Gastrocnemius medialis (tissue), 4 donors: ENCODE measurements at regions not wholly inside any gene's neighbourhood (a gene's known extent, or its start where the extent isn't known, plus 50 kb on each side); places are given as distances from the start of the nearest gene placed in this dataset.

Source experiments
- ATAC-seq, 2 donors: fragments of 150-250 bp; one replicate each; pipeline ENCODE4 v1.9.1; 2016
- DNase-seq, 2 donors: peaks; one replicate each; pipeline ENCODE4 v3.0.0-alpha.2; 2019
- H3K27ac ChIP-seq, 4 donors: fragments of 200-600 bp; sonication (generic); 1 replicate in 1 of 4; 2 replicates in 3 of 4; pipeline ENCODE4 v1.5.1; 2016 to 2018; ENCODE audit warnings: mild to moderate bottlenecking in 2 of 4, moderate library complexity in 1 of 4
- H3K27me3 ChIP-seq, 3 donors: fragments of 200-600 bp; sonication (generic) in 2 of 3; 1 replicate in 1 of 3; 2 replicates in 2 of 3; pipeline versions ENCODE4 v1.5.1 to v1.6.0; 2016 to 2019; ENCODE audit warnings: mild to moderate bottlenecking in 1 of 3, moderate library complexity in 1 of 3
- H3K36me3 ChIP-seq, 2 donors: fragments of 200-600 bp; sonication (generic) in 1 of 2; one replicate each; pipeline ENCODE4 v1.5.1; 2017 to 2018
- H3K4me1 ChIP-seq, 2 donors: fragments of 200-600 bp; sonication (generic) in 1 of 2; one replicate each; pipeline ENCODE4 v1.5.1; 2016 to 2017; ENCODE audit warnings: mild to moderate bottlenecking in 2 of 2
- H3K4me3 ChIP-seq, 4 donors: fragments of 200-600 bp; sonication (generic) in 3 of 4; 1 replicate in 1 of 4; 2 replicates in 3 of 4; pipeline ENCODE4 v1.5.1; 2016 to 2019; ENCODE audit warnings: mild to moderate bottlenecking in 2 of 4
- H3K9me3 ChIP-seq, 3 donors: fragments of 200-600 bp; sonication (generic) in 2 of 3; 1 replicate in 1 of 3; 2 replicates in 2 of 3; pipeline ENCODE4 v1.5.1; 2016 to 2019
- POLR2A ChIP-seq, 2 donors: fragments of 450-650 bp; IDR thresholded peaks; one replicate each; pipeline ENCODE4 v1.6.1; 2017; ENCODE audit warnings: antibody characterized with exemption in 2 of 2, mild to moderate bottlenecking in 2 of 2, moderate library complexity in 2 of 2
- in situ Hi-C, 4 donors: fragments of 200-750 bp; cut with MboI; loops; one replicate each; pipeline versions ENCODE4 v1.15.0 to v1.8.0; 2017; ENCODE audit warnings: low sequenced_read_pairs in 4 of 4
- intact Hi-C: fragments of 100-400 bp; cut with DNase I; formaldehyde crosslinking; loops from one replicate; pipeline ENCODE4 v1.15.1; 2023; ENCODE audit warnings: low total_unique reads
- TF ChIP-seq, protein P1 (sequence below), 5 experiments: fragments of 450-650 bp in 3 of 5; fragments of 200-600 bp in 2 of 5; sonication (generic) in 2 of 5; IDR thresholded peaks in 4 of 5; conservative IDR thresholded peaks in 1 of 5; 1 replicate in 4 of 5; 2 replicates in 1 of 5; pipeline ENCODE4 v1.5.1; 2016 to 2019; ENCODE audit warnings: antibody characterized with exemption in 5 of 5, mild to moderate bottlenecking in 3 of 5, moderate library complexity in 3 of 5

DNA sequence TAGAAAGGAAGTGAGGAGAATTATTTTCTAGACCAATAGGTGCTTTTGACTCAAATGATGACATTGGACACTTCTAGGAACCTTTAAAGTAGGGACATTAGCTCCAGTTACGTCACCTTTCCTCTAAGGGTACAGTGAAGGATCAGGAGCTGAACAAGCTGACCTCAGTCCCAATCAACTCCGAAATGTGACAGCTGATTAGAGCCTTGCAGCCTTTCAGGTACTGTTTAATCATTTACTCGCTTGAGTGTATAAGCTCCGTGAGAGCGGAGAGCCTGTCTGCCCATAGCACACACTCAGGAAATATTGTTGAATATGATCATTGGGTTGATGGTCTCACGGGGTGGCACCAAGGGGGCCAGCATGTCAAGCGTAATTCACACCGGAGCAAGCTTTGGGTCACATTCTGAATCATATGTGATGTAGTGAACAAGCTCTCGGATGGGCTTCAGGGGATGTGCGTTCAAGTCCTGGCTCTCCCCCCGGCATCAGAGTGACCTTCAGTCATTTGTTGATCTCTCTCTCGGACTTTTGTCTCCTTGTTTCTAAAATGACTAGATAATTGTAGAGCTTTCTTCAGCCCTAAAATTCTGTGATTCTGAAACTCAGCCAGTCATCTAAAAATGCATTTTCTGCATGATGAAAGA is 141.9 kb downstream of the ZIC5 start:
- TF ChIP-seq POLR2A (IDR thresholded peaks at IDR 0.05): no peak
- TF ChIP-seq, protein P1, sequence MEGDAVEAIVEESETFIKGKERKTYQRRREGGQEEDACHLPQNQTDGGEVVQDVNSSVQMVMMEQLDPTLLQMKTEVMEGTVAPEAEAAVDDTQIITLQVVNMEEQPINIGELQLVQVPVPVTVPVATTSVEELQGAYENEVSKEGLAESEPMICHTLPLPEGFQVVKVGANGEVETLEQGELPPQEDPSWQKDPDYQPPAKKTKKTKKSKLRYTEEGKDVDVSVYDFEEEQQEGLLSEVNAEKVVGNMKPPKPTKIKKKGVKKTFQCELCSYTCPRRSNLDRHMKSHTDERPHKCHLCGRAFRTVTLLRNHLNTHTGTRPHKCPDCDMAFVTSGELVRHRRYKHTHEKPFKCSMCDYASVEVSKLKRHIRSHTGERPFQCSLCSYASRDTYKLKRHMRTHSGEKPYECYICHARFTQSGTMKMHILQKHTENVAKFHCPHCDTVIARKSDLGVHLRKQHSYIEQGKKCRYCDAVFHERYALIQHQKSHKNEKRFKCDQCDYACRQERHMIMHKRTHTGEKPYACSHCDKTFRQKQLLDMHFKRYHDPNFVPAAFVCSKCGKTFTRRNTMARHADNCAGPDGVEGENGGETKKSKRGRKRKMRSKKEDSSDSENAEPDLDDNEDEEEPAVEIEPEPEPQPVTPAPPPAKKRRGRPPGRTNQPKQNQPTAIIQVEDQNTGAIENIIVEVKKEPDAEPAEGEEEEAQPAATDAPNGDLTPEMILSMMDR (IDR thresholded peaks at IDR 0.05 in 4 of 5, conservative IDR thresholded peaks at IDR 0.05 in 1 of 5): no peak
- Histone ChIP-seq H3K27ac (no peak overlapping the region), H3K36me3 (no peaks in the 10 kb centered on the region), H3K4me1 (no peaks in the 10 kb centered on the region), H3K27me3 (no peaks in the 10 kb centered on the region), H3K9me3 (no peaks in the 10 kb centered on the region), H3K4me3 (no peak overlapping the region)
- DNase-seq: no peak
- intact Hi-C loops (no loop called here), in situ Hi-C loops (no loop called here)
- ATAC-seq: no peak

DNA sequence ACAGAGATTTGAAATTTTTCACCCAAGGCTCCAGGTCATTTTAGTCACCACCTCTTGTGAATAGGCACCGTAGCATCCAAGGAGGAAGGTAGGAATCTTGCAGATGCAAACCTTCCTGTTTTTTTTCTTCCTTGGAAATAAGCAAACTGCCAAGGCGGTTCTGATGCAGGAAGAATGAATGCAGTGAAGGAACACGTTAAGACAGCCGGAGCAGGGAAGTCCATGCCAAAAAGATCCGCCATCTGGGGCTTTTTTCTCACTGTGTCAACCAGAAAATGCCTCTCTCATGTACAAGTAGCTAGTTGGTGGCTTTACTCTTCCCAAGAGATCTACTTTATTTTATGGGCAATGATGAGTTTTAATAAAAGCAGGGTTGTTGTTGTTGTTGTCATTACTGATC is 142.4 kb downstream of the ZIC5 start:
- Histone ChIP-seq H3K27ac (no peak overlapping the region), H3K27me3 (no peaks in the 10 kb centered on the region), H3K4me3 (no peak overlapping the region), H3K36me3 (no peaks in the 10 kb centered on the region), H3K4me1 (no peaks in the 10 kb centered on the region), H3K9me3 (no peaks in the 10 kb centered on the region)
- in situ Hi-C loops: no loop called here
- DNase-seq (no peak), ATAC-seq (no peak)
- intact Hi-C loops: no loop called here
- TF ChIP-seq, protein P1 (IDR thresholded peaks at IDR 0.05 in 4 of 5, conservative IDR thresholded peaks at IDR 0.05 in 1 of 5): no peak

DNA sequence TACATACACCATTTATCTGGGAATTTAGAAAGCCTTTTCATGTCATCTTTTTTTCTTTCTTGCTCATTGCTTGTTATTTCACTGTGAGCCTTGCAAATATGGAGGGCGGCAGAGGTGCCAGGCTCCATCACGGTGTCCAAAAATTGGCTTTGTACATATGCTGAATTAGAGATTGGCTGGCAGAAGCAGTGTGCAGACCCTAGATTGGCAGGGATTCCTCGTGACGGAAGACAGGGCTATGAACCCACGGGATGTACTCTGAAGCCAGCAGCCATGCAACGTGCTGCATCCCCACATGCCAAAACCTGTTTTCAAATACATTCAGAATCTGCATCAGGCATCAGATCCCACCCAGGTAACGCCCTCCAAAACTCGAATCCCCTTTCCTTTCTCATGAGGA is 142.8 kb downstream of the ZIC5 start:
- ATAC-seq: no peak
- H3K36me3 ChIP-seq: no peaks in the 10 kb centered on the region

DNA sequence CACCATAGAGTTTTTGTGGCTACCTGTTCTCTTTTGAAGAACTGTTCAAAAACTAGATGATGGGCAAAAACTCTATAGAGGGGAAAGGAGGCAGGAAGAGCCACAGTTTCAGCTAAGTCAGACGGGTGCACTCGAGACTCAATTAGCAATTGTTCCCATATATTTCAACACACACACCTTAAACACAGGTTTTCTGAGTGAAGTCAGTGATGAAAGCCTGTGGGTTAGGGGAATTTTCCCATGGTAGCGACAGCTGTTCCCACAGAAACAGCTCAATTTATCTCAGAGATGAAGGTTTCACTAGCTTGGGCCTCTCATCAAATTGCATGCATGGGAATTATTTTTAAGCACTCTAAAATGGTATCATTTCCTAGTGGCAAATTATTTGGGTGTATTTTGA is 143.4 kb downstream of the ZIC5 start:
- Histone ChIP-seq H3K36me3 (no peaks in the 10 kb centered on the region), H3K4me3 (no peak overlapping the region), H3K27ac (no peak overlapping the region), H3K9me3 (no peaks in the 10 kb centered on the region), H3K27me3 (no peaks in the 10 kb centered on the region), H3K4me1 (no peaks in the 10 kb centered on the region)
- ATAC-seq: no peak
- in situ Hi-C loops: no loop called here
- DNase-seq: no peak
- intact Hi-C loops: no loop called here
- TF ChIP-seq, protein P1 (IDR thresholded peaks at IDR 0.05 in 4 of 5, conservative IDR thresholded peaks at IDR 0.05 in 1 of 5): no peak
- no peak for TF ChIP-seq POLR2A (IDR thresholded peaks at IDR 0.05)

More for the DNA sequence above, 142.8 kb downstream of the ZIC5 start:
- Histone ChIP-seq H3K27me3 (no peaks in the 10 kb centered on the region), H3K27ac (no peak overlapping the region), H3K4me1 (no peaks in the 10 kb centered on the region), H3K9me3 (no peaks in the 10 kb centered on the region), H3K4me3 (no peak overlapping the region)
- no peak for TF ChIP-seq POLR2A (IDR thresholded peaks at IDR 0.05)
- TF ChIP-seq, protein P1 (IDR thresholded peaks at IDR 0.05 in 4 of 5, conservative IDR thresholded peaks at IDR 0.05 in 1 of 5): no peak
- in situ Hi-C loops (no loop called here), intact Hi-C loops (no loop called here)
- no peak for DNase-seq
